Pancreas (tissue), 10 donors: ENCODE measurements at regions not wholly inside any gene's neighbourhood (a gene's known extent, or its start where the extent isn't known, plus 50 kb on each side); places are given as distances from the start of the nearest gene placed in this dataset.

ENCODE experiments used
- ATAC-seq, 4 donors: fragments of 200-7000 bp; cut with Tn5 transposase; one replicate each; pipeline versions ENCODE4 v1.8.0 to v1.9.1; 2020; ENCODE audit warnings: mild to moderate bottlenecking in 4 of 4, moderate library complexity in 4 of 4
- DNase-seq, 6 donors: peaks; one replicate each; pipeline ENCODE4 v3.0.0-alpha.2; 2020
- FAIRE-seq: peaks from 2 replicates; lab custom pipeline; 2012; peaks lifted over from hg19 to GRCh38; lab: Jason Lieb, UNC
- H3K27ac ChIP-seq, 4 donors: fragments of 200-600 bp; sonication (generic); 1 replicate in 3 of 4; 2 replicates in 1 of 4; pipeline versions ENCODE4 v1.5.0 to v1.8.0; 2020
- H3K27me3 ChIP-seq, 4 donors: fragments of 200-600 bp; one replicate each; pipeline ENCODE4 v1.8.0; 2021
- H3K36me3 ChIP-seq, 3 donors: fragments of 200-600 bp; sonication (generic) in 1 of 3; one replicate each; pipeline versions ENCODE4 v1.5.0 to v1.8.0; 2020 to 2021
- H3K4me1 ChIP-seq, 3 donors: fragments of 200-600 bp; one replicate each; pipeline ENCODE4 v1.8.0; 2021
- H3K4me3 ChIP-seq, 4 donors: fragments of 200-600 bp; sonication (generic) in 2 of 4; one replicate each; pipeline versions ENCODE4 v1.5.0 to v1.8.0; 2020 to 2021
- H3K9me3 ChIP-seq, 4 donors: fragments of 200-600 bp; one replicate each; pipeline ENCODE4 v1.8.0; 2021
- CTCF ChIP-seq, 4 donors: fragments of 200-600 bp; sonication (generic) in 3 of 4; IDR thresholded peaks; one replicate each; pipeline versions ENCODE4 v1.5.0 to v1.8.0; 2021; ENCODE audit warnings: antibody characterized with exemption in 4 of 4
- WGBS, 2 donors: extraction: QIAGEN DNeasy Blood & Tissue Kit; methylation state at CpG; one replicate each; pipeline ENCODE4 v1.1.7; 2013; 5-methylcytosine and 5-hydroxymethylcytosine counted together
- intact Hi-C, 3 donors: fragments of 100-400 bp; cut with DNase I; formaldehyde crosslinking; loops; one replicate each; pipeline versions ENCODE4 v1.11.1 to v1.14.2; 2022
- donor health status: healthy with polysubstance abuse.
- donor health status: DM: no; HTN: no; CAD: no; lungs with moderate emphysema.
- donor health status: DM: no; HTN: no; CAD: no.
- donor health status: control.
- donor health status: control.
- donor health status: Bipolar disorder and iron deficiency.
- donor health status: DM: yes; HTN: yes; CAD: no.
- donor health status: DM: no; HTN: no; CAD: no.
- donor health status: DM: no; HTN: no; CAD: no.
- donor health status: DM: yes; HTN: yes; CAD: no.

- peak in 1 of 4 donors; percentile 18 for ATAC-seq
- DNase-seq = no peak
- FAIRE-seq = no peak
- H3K27me3 ChIP-seq = no peaks in the 10 kb centered on the region
- H3K27ac ChIP-seq = peak overlapping the region in 1 of 4 donors; percentile 8
- intact Hi-C loops = no loop called here
- H3K4me1 ChIP-seq = no peaks in the 10 kb centered on the region
- no peaks in the 10 kb centered on the region for H3K9me3 ChIP-seq
- no peak overlapping the region for H3K4me3 ChIP-seq
- 18 to 27% methylated on average over 3 of the region's 3 CpGs for WGBS, 2 donors
- H3K36me3 ChIP-seq = no peaks in the 10 kb centered on the region
- TF ChIP-seq CTCF (IDR thresholded peaks at IDR 0.05) = no peak
These were observed 194.3 kb upstream of the RGS18 start for GRCh38 chr1:191963781-191964455.

- Histone ChIP-seq H3K4me1 (no peaks in the 10 kb centered on the region), H3K27me3 (no peaks in the 10 kb centered on the region), H3K36me3 (no peaks in the 10 kb centered on the region), H3K9me3 (no peaks in the 10 kb centered on the region), H3K4me3 (no peak overlapping the region), H3K27ac (no peak overlapping the region)
- ATAC-seq (no peak), FAIRE-seq (no peak), DNase-seq (no peak)
- TF ChIP-seq CTCF (IDR thresholded peaks at IDR 0.05) = no peak
- 83 to 87% methylated on average over 5 of the region's 5 CpGs for WGBS, 2 donors
- intact Hi-C loops = no loop called here
These were observed 189.0 kb upstream of the RGS18 start for GRCh38 chr1:191969290-191969689.

GRCh38 chr1:191970116-191970515 is 188.1 kb upstream of the RGS18 start:
- H3K4me3 ChIP-seq = no peak overlapping the region
- no peak overlapping the region for H3K27ac ChIP-seq
- H3K36me3 ChIP-seq = no peaks in the 10 kb centered on the region
- H3K4me1 ChIP-seq = no peaks in the 10 kb centered on the region
- FAIRE-seq (no peak), ATAC-seq (no peak), DNase-seq (no peak)
- intact Hi-C loops = no loop called here
- no peaks in the 10 kb centered on the region for H3K9me3 ChIP-seq
- H3K27me3 ChIP-seq = no peaks in the 10 kb centered on the region
- 91 to 93% methylated on average over 1 of the region's 1 CpG for WGBS, 2 donors
- no peak for TF ChIP-seq CTCF (IDR thresholded peaks at IDR 0.05)

- no peak for TF ChIP-seq CTCF (IDR thresholded peaks at IDR 0.05)
- H3K9me3 ChIP-seq = no peaks in the 10 kb centered on the region
- no peaks in the 10 kb centered on the region for H3K36me3 ChIP-seq
- H3K4me1 ChIP-seq = no peaks in the 10 kb centered on the region
- H3K4me3 ChIP-seq = no peak overlapping the region
- intact Hi-C loops = no loop called here
- DNase-seq (no peak), ATAC-seq (no peak), FAIRE-seq (no peak)
- H3K27ac ChIP-seq = no peak overlapping the region
- no peaks in the 10 kb centered on the region for H3K27me3 ChIP-seq
- WGBS, 2 donors = 79 to 85% methylated on average over 3 of the region's 3 CpGs
These were observed 186.8 kb upstream of the RGS18 start for GRCh38 chr1:191971447-191971846.

- Histone ChIP-seq H3K4me3 (no peak overlapping the region), H3K4me1 (no peaks in the 10 kb centered on the region), H3K9me3 (no peaks in the 10 kb centered on the region), H3K27me3 (no peaks in the 10 kb centered on the region), H3K27ac (no peak overlapping the region), H3K36me3 (no peaks in the 10 kb centered on the region)
- 69 to 79% methylated on average over 2 of the region's 2 CpGs for WGBS, 2 donors
- FAIRE-seq (no peak), ATAC-seq (no peak), DNase-seq (no peak)
- no peak for TF ChIP-seq CTCF (IDR thresholded peaks at IDR 0.05)
- intact Hi-C loops = no loop called here
These were observed 184.3 kb upstream of the RGS18 start for GRCh38 chr1:191974004-191974403.
